Colonic mucosa (tissue), 4 donors: ENCODE measurements at regions not wholly inside any gene's neighbourhood (a gene's known extent, or its start where the extent isn't known, plus 50 kb on each side); places are given as distances from the start of the nearest gene placed in this dataset.

ENCODE experiments used
- DNase-seq: peaks from one replicate; pipeline ENCODE4 v3.0.0-alpha.2; 2020
- H3K27ac ChIP-seq: fragments of 200-600 bp; one replicate; pipeline ENCODE4 v1.8.0; 2021
- H3K27me3 ChIP-seq: fragments of 200-600 bp; one replicate; pipeline ENCODE4 v1.8.0; 2021
- H3K36me3 ChIP-seq: fragments of 200-600 bp; one replicate; pipeline ENCODE4 v1.8.0; 2021
- H3K4me1 ChIP-seq: fragments of 200-600 bp; one replicate; pipeline ENCODE4 v1.8.0; 2021; ENCODE audit warnings: mild to moderate bottlenecking
- H3K4me3 ChIP-seq: fragments of 200-600 bp; one replicate; pipeline ENCODE4 v1.8.0; 2021
- H3K9ac ChIP-seq, 2 donors: one replicate each; pipeline ENCODE4 v1.7.0; 2013; ENCODE audit warnings: control low read depth in 2 of 2, low read depth in 2 of 2, low read length in 2 of 2
- H3K9me3 ChIP-seq: fragments of 200-600 bp; one replicate; pipeline ENCODE4 v1.8.0; 2021
- intact Hi-C: fragments of 100-400 bp; cut with DNase I; formaldehyde crosslinking; loops from one replicate; pipeline ENCODE4 v1.14.1; 2022
- TF ChIP-seq, protein P1 (sequence below): fragments of 200-600 bp; IDR thresholded peaks from one replicate; pipeline ENCODE4 v1.8.0; 2022; ENCODE audit warnings: antibody characterized with exemption, mild to moderate bottlenecking
- donor health status: healthy.
- donor health status: DM: no; HTN: no; CAD: no.
- donor health status: DM: no; HTN: no; CAD: no.

DNA sequence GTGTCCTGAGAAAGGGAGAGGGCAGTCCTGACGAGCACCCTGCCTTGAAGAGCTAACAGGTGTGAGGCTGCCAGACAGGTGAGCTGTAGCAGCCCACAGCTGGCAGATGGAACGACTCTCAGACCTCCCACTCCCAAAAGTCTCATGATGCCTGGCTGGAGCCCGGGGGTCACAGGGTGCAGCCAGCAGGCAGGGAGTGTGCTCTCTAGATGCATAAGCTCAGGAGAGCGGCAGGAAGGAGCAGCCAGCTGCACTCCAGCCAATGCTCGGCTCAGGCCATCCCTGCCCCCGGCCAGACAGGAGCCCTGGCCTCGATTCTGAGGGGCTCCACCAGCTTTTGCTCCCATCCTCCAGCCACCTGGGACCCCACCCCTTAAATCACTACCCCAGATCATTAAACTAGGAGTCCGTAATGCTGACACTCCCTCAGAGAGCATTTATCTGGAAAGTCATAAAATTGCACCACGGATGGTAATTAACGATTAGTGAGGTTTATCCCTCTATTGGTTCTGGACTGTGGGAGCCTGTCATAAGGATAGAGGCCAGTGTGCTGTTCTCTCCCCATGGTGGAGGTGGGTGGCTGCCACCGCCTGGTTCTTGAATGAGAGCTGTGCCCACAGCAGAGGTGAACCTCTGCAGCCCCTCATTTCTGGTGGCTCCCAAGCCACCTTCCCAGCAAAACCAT lies 63.5 kb upstream of the ZMIZ1 start:
- H3K27ac ChIP-seq = no peak overlapping the region
- no peak for DNase-seq

GRCh38 chr10:79007018-79007417 lies 61.7 kb upstream of the ZMIZ1 start:
- TF ChIP-seq, protein P1, sequence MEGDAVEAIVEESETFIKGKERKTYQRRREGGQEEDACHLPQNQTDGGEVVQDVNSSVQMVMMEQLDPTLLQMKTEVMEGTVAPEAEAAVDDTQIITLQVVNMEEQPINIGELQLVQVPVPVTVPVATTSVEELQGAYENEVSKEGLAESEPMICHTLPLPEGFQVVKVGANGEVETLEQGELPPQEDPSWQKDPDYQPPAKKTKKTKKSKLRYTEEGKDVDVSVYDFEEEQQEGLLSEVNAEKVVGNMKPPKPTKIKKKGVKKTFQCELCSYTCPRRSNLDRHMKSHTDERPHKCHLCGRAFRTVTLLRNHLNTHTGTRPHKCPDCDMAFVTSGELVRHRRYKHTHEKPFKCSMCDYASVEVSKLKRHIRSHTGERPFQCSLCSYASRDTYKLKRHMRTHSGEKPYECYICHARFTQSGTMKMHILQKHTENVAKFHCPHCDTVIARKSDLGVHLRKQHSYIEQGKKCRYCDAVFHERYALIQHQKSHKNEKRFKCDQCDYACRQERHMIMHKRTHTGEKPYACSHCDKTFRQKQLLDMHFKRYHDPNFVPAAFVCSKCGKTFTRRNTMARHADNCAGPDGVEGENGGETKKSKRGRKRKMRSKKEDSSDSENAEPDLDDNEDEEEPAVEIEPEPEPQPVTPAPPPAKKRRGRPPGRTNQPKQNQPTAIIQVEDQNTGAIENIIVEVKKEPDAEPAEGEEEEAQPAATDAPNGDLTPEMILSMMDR = no peak
- H3K9ac ChIP-seq = no peak overlapping the region
- H3K27me3 ChIP-seq = no peaks in the 10 kb centered on the region
- no peaks in the 10 kb centered on the region for H3K4me1 ChIP-seq
- H3K27ac ChIP-seq = no peak overlapping the region
- intact Hi-C loops = no loop called here
- H3K4me3 ChIP-seq = no peak overlapping the region
- no peaks in the 10 kb centered on the region for H3K9me3 ChIP-seq
- H3K36me3 ChIP-seq = no peaks in the 10 kb centered on the region
- DNase-seq = no peak

More for the DNA sequence above, 63.5 kb upstream of the ZMIZ1 start:
- TF ChIP-seq, protein P1 = no peak
- Histone ChIP-seq H3K4me3 (no peak overlapping the region), H3K4me1 (no peaks in the 10 kb centered on the region), H3K9ac (no peak overlapping the region), H3K9me3 (no peaks in the 10 kb centered on the region), H3K36me3 (no peaks in the 10 kb centered on the region), H3K27me3 (no peaks in the 10 kb centered on the region)
- intact Hi-C loops = no loop called here

DNA sequence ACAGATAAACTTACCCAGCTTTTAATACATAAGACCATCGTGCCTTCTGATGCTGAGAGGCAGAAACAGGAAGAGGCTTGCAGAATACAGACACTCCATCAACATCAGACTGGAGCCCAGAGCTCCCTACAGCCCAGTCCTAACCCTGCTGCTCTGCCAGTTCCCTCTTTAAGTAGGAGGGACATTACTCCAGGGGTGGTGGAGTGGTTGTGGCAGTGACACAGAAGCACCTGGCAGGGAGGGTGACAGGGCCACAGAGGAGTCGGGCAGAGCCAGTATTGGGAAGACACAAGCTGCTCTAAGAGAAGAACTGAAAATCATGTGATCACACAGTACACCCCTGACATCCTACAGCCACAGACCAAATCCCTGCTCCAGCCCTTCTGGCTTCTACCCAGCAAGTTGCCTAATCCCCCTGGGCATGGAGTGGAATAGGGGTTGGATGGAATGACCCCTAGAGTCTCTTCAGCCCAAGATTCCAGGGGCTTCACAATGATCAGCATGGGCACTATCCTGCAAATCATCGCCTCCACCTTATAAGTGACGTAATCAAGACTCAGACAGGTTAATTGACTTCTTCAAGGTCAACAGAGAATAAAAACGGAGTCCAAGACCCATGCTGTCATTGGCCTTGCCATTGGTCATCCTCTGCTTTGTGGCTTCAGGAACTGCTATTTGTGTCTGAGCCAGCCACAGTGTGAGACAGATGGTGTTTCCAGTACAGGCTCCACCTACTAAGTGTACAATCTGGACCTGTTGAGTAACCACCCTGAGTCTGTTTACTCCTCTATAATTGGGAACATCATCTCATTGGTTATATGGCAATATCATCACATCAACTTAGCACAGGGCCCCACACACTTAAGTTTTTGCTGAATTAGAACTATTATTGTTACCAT lies 61.1 kb upstream of the ZMIZ1 start:
- no peak for DNase-seq
- TF ChIP-seq, protein P1 = no peak
- Histone ChIP-seq H3K9ac (no peak overlapping the region), H3K27ac (no peak overlapping the region), H3K9me3 (no peaks in the 10 kb centered on the region), H3K4me1 (no peaks in the 10 kb centered on the region), H3K27me3 (no peaks in the 10 kb centered on the region), H3K4me3 (no peak overlapping the region), H3K36me3 (no peaks in the 10 kb centered on the region)
- intact Hi-C loops = no loop called here

DNA sequence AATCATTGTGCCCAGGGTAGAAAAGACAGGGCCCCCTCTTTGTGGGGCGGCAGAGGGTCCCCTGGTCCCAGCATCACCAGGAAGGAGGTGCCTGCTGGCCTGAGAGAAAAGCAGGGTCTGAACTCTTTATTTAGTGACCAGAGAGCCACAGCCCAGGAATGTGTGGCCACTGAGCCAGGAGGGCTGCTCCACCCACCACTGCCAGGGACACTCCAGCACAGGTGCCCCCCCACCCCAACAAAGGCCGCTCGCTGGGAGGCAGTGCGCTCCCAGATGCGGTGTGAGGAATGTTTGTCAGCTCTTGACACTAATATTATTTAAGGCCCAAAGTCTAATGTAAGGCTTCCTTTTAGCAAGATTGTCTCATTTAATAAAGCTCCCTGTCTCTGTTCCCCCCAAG lies 59.6 kb upstream of the ZMIZ1 start:
- no peaks in the 10 kb centered on the region for H3K4me1 ChIP-seq
- H3K9me3 ChIP-seq = no peaks in the 10 kb centered on the region
- no peak overlapping the region for H3K9ac ChIP-seq
- no peak overlapping the region for H3K27ac ChIP-seq
- TF ChIP-seq, protein P1 = no peak
- no peaks in the 10 kb centered on the region for H3K36me3 ChIP-seq
- no peaks in the 10 kb centered on the region for H3K27me3 ChIP-seq
- intact Hi-C loops = no loop called here
- H3K4me3 ChIP-seq = no peak overlapping the region
- no peak for DNase-seq

DNA sequence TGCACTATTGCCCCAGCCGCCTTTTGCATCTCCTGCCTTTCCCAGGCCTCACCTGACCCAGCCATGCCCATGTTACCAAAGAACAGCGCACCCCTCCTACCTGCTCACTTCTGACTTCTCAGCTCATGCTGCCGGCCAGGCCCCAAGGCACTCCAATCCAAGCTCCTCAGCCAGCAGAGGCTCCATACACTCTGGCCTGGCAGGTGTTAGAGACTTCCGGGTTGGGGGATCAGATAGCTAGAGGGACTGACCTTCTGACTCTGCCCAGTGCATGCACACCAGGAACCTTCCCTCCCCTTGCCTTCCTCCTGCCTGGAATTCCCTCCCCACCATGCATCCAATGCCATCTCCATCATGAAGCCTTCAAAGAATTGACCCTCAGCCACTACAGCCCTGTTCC lies 56.2 kb upstream of the ZMIZ1 start:
- no peak overlapping the region for H3K27ac ChIP-seq
- no peak overlapping the region for H3K4me3 ChIP-seq
- TF ChIP-seq, protein P1 = no peak
- no peaks in the 10 kb centered on the region for H3K27me3 ChIP-seq
- H3K9me3 ChIP-seq = no peaks in the 10 kb centered on the region
- no peaks in the 10 kb centered on the region for H3K36me3 ChIP-seq
- intact Hi-C loops = no loop called here
- no peaks in the 10 kb centered on the region for H3K4me1 ChIP-seq
- DNase-seq = no peak
- H3K9ac ChIP-seq = no peak overlapping the region
